SK-N-SH (cell line): ENCODE measurements at regions not wholly inside any gene's neighbourhood (a gene's known extent, or its start where the extent isn't known, plus 50 kb on each side); places are given as distances from the start of the nearest gene placed in this dataset.

Source experiments
- CTCF ChIA-PET: fragments of 300-600, 350-600 bp; formaldehyde crosslinking; extraction: SDS; loops from one replicate; lab custom pipeline; 2021; lab: Yijun Ruan, JAX
- POLR2A ChIA-PET: fragments of 350-600 bp; sonication (Branson Sonifier 250); formaldehyde crosslinking; extraction: SDS; loops from one replicate; lab custom pipeline; 2020; ENCODE audit warnings: antibody characterized with exemption, inconsistent platforms; lab: Yijun Ruan, JAX
- DNase-seq: peaks from one replicate; pipeline ENCODE4 v3.0.0; 2012
- H2AFZ ChIP-seq: fragments of 200-600 bp; sonication (generic); 2 replicates; pipeline ENCODE4 v1.8.1; 2016; ENCODE audit warnings: antibody characterized with exemption, mild to moderate bottlenecking, low read depth
- H3F3A ChIP-seq: fragments of 200-600 bp; sonication (generic); replicated peaks from 2 replicates; pipeline ENCODE3; 2016; ENCODE audit warnings: antibody characterized with exemption, mild to moderate bottlenecking; ENCODE audit not compliant: insufficient read depth
- H3K27ac ChIP-seq, 2 experiments: fragments of 200-500 bp in 1 of 2; fragments of 200-600 bp in 1 of 2; sonication (Bioruptor generic) in 1 of 2; sonication (generic), shearing (Covaris generic) in 1 of 2; 2 replicates each; pipeline versions ENCODE4 v1.5.1 to v1.6.1; 2014 to 2016; ENCODE audit warnings: low read depth in 2 of 2, inconsistent platforms in 1 of 2, low read length in 1 of 2, mild to moderate bottlenecking in 1 of 2, mixed read lengths in 1 of 2
- H3K27me3 ChIP-seq: fragments of 200-600 bp; sonication (generic), shearing (Covaris generic); 2 replicates; pipeline ENCODE4 v1.6.1; 2016; ENCODE audit warnings: mixed run types; ENCODE audit not compliant: insufficient read depth
- H3K36me3 ChIP-seq, 2 experiments: fragments of 200-500 bp in 1 of 2; fragments of 200-600 bp in 1 of 2; sonication (Bioruptor generic) in 1 of 2; sonication (generic) in 1 of 2; replicated peaks in 1 of 2; 2 replicates each; pipeline versions ENCODE3 to v1.5.1; 2014 to 2016; ENCODE audit warnings: low read length in 1 of 2, mild to moderate bottlenecking in 1 of 2; ENCODE audit not compliant: insufficient read depth in 2 of 2, control insufficient read depth in 1 of 2
- H3K4me1 ChIP-seq, 2 experiments: fragments of 200-500 bp in 1 of 2; fragments of 200-600 bp in 1 of 2; sonication (Bioruptor generic) in 1 of 2; sonication (generic), shearing (Covaris generic) in 1 of 2; 2 replicates each; pipeline versions ENCODE4 v1.5.1 to v1.6.1; 2014 to 2016; ENCODE audit warnings: low read depth in 1 of 2, low read length in 1 of 2, mixed run types in 1 of 2; ENCODE audit not compliant: insufficient read depth in 2 of 2, control insufficient read depth in 1 of 2
- H3K4me2 ChIP-seq: fragments of 200-600 bp; sonication (generic), shearing (Covaris generic); 2 replicates; pipeline ENCODE4 v1.6.1; 2017; ENCODE audit warnings: mixed run types
- H3K4me3 ChIP-seq, 2 experiments: fragments of 200-500 bp in 1 of 2; fragments of 200-600 bp in 1 of 2; sonication (Bioruptor generic) in 1 of 2; sonication (generic), shearing (Covaris generic) in 1 of 2; 2 replicates each; pipeline versions ENCODE4 v1.5.1 to v1.8.1; 2014 to 2016; ENCODE audit warnings: low read depth in 2 of 2, inconsistent platforms in 1 of 2, low read length in 1 of 2, mild to moderate bottlenecking in 1 of 2, mixed read lengths in 1 of 2, moderate library complexity in 1 of 2
- H3K79me2 ChIP-seq: fragments of 200-600 bp; sonication (generic); 2 replicates; pipeline ENCODE4 v1.8.1; 2017; ENCODE audit warnings: mild to moderate bottlenecking; ENCODE audit not compliant: insufficient read depth
- H3K9ac ChIP-seq: fragments of 200-600 bp; sonication (generic); 2 replicates; pipeline ENCODE4 v1.6.1; 2017; ENCODE audit warnings: mixed run types
- H3K9me2 ChIP-seq: fragments of 200-600 bp; sonication (generic); 2 replicates; pipeline ENCODE4 v1.6.1; 2017; ENCODE audit warnings: mixed run types
- H3K9me3 ChIP-seq: fragments of 200-600 bp; sonication (generic); 2 replicates; pipeline ENCODE4 v1.6.1; 2017; ENCODE audit warnings: mixed run types, mild to moderate bottlenecking, moderate library complexity
- H4K20me1 ChIP-seq: fragments of 200-600 bp; sonication (generic); 2 replicates; pipeline ENCODE4 v1.6.1; 2017; ENCODE audit warnings: mild to moderate bottlenecking, mixed run types; ENCODE audit not compliant: insufficient read depth
- EP300 ChIP-seq, 2 experiments: IDR thresholded peaks; 2 replicates each; pipeline versions ENCODE4 v1.4.0 to v1.6.1; 2012; ENCODE audit warnings: borderline replicate concordance in 1 of 2, low read depth in 1 of 2, low read length in 1 of 2
- FOXJ3 ChIP-seq: sonication (generic); formaldehyde crosslinking; IDR thresholded peaks from 2 replicates; pipeline ENCODE4 v1.5.1; 2020; ENCODE audit warnings: mild to moderate bottlenecking, missing genetic modification reagents
- FOXM1 ChIP-seq: IDR thresholded peaks from 2 replicates; pipeline ENCODE4 v1.4.0; 2012; ENCODE audit warnings: low read depth, mild to moderate bottlenecking
- GABPA ChIP-seq: IDR thresholded peaks from 2 replicates; pipeline ENCODE4 v1.4.0; 2012; ENCODE audit warnings: low read depth, mild to moderate bottlenecking
- MXI1 ChIP-seq: IDR thresholded peaks from 2 replicates; pipeline ENCODE4 v1.6.1; 2012; ENCODE audit warnings: mild to moderate bottlenecking, low read depth, low read length, improper control_type of control experiment
- NRF1 ChIP-seq: IDR thresholded peaks from 2 replicates; pipeline ENCODE4 v1.6.1; 2012; ENCODE audit warnings: low read depth, mild to moderate bottlenecking, low read length
- RCOR1 ChIP-seq: fragments of 150-350 bp; IDR thresholded peaks from 2 replicates; pipeline ENCODE4 v1.6.1; 2017; ENCODE audit warnings: antibody characterized with exemption, low read length
- RFX5 ChIP-seq: IDR thresholded peaks from 2 replicates; pipeline ENCODE4 v1.6.1; 2012; ENCODE audit warnings: mild to moderate bottlenecking, improper control_type of control experiment, low read length
- SMC3 ChIP-seq: IDR thresholded peaks from 2 replicates; pipeline ENCODE4 v1.6.1; 2012; ENCODE audit warnings: low read depth, low read length, improper control_type of control experiment
- TCF12 ChIP-seq: IDR thresholded peaks from 2 replicates; pipeline ENCODE4 v1.4.0; 2012
- YY1 ChIP-seq: IDR thresholded peaks from 2 replicates; pipeline ENCODE4 v1.4.0; 2012; ENCODE audit warnings: low read depth, mild to moderate bottlenecking
- WGBS: methylation state at CpG from one replicate; pipeline ENCODE4 v1.1.6; 2017; ENCODE audit warnings: low lambda C conversion rate; 5-methylcytosine and 5-hydroxymethylcytosine counted together
- TF ChIP-seq, protein P1 (sequence below): IDR thresholded peaks from 2 replicates; pipeline ENCODE4 v1.6.1; 2012; ENCODE audit warnings: mild to moderate bottlenecking, low read depth, low read length, moderate library complexity
- TF ChIP-seq, protein P2 (sequence below): IDR thresholded peaks from 2 replicates; pipeline ENCODE4 v1.4.0; 2012; ENCODE audit warnings: low read depth
- TF ChIP-seq, protein P3 (sequence below): fragments of 150-350 bp; IDR thresholded peaks from 2 replicates; pipeline ENCODE4 v1.6.1; 2016; ENCODE audit warnings: mild to moderate bottlenecking, low read depth, low read length
- TF ChIP-seq, protein P4 (sequence below): fragments of 200-600 bp; sonication (generic); IDR thresholded peaks from 2 replicates; pipeline ENCODE4 v1.6.1; 2017; ENCODE audit warnings: antibody characterized with exemption, mild to moderate bottlenecking, moderate library complexity
- TF ChIP-seq, protein P5 (sequence below): IDR thresholded peaks from 2 replicates; pipeline ENCODE4 v1.4.0; 2012; ENCODE audit warnings: low read depth, borderline replicate concordance

DNA sequence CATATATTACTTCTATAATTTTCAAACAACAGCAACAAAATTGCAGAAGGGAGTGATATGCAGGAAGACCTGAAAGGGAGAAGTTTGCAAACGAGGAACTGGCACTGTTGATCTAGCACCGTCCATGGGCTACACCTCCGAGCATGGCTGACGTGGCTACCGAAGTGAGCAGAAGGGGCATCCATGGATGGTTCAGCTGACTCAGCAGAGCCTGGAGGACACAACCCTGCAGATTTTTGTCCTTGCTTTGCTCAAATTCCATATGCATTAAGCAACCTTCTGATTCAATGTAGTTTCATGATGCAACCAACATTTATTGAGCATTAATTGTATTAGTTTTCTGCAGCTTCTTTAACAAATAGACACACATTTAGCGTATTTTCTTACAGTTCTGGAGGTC, 191.2 kb downstream of the C1orf94 start (continued):
- TF ChIP-seq, protein P1, sequence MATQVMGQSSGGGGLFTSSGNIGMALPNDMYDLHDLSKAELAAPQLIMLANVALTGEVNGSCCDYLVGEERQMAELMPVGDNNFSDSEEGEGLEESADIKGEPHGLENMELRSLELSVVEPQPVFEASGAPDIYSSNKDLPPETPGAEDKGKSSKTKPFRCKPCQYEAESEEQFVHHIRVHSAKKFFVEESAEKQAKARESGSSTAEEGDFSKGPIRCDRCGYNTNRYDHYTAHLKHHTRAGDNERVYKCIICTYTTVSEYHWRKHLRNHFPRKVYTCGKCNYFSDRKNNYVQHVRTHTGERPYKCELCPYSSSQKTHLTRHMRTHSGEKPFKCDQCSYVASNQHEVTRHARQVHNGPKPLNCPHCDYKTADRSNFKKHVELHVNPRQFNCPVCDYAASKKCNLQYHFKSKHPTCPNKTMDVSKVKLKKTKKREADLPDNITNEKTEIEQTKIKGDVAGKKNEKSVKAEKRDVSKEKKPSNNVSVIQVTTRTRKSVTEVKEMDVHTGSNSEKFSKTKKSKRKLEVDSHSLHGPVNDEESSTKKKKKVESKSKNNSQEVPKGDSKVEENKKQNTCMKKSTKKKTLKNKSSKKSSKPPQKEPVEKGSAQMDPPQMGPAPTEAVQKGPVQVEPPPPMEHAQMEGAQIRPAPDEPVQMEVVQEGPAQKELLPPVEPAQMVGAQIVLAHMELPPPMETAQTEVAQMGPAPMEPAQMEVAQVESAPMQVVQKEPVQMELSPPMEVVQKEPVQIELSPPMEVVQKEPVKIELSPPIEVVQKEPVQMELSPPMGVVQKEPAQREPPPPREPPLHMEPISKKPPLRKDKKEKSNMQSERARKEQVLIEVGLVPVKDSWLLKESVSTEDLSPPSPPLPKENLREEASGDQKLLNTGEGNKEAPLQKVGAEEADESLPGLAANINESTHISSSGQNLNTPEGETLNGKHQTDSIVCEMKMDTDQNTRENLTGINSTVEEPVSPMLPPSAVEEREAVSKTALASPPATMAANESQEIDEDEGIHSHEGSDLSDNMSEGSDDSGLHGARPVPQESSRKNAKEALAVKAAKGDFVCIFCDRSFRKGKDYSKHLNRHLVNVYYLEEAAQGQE: no peak
- no peak for TF ChIP-seq YY1
- TF ChIP-seq SMC3: no peak
- TF ChIP-seq RCOR1: no peak
- TF ChIP-seq, protein P2, sequence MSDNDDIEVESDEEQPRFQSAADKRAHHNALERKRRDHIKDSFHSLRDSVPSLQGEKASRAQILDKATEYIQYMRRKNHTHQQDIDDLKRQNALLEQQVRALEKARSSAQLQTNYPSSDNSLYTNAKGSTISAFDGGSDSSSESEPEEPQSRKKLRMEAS: no peak

DNA sequence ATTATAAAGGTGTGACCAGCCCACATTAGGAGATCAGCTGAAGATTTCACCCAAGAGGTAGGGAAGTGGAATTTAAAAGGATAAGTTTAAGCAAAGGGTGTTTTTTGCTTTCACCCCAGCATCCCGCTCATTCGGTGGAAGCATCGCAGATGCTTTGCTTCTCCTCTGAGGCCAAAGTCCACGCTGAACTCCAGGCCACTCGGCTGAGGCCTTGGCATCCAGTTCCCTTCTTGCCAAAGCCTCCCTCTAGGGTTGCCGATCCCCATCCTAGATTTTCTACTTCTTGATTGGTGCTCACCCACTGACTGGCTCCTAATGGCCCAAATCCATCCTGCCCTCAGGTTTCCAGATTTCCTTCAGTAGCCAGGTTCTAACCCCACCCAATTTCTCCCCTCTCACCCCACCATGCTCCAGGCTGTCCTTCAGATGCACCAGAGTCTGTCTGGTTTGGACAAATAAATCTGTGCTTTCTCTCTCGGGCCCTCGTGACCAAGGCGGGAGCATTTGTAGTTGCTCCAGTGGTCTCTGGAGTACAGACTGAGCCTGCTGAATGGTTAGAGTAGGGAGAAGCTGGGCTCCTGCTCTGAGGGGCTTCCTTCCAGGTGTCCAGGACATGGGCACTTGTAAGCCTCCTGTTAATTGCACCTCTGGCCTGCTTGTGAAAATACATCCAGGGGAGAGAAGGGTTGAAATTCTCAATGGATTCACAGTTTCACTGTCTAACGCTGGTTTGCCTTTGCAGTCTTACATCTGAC, 193.2 kb downstream of the C1orf94 start:
- Histone ChIP-seq H3K4me1 (no peaks in the 10 kb centered on the region; a peak in 1 of 4 replicates), H3K27me3 (no peaks in the 10 kb centered on the region), H3K9me3 (no peaks in the 10 kb centered on the region), H3K36me3 (no peaks in the 10 kb centered on the region), H3K4me3 (no peak overlapping the region), H3K9me2 (no peaks in the 10 kb centered on the region), H3K4me2 (no peak overlapping the region), H3K79me2 (no peaks in the 10 kb centered on the region), H4K20me1 (no peaks in the 10 kb centered on the region), H3F3A (no peaks in the 10 kb centered on the region), H3K27ac (no peak overlapping the region), H2AFZ (no peak overlapping the region), H3K9ac (no peak overlapping the region)
- CTCF ChIA-PET: interaction anchor here (0.9 kb wide), 1 partner anchor 16 kb away, joined by 3 read pairs; no protein-coding TSS in a partner anchor
- WGBS: 27% methylated on average over 5 of the region's 10 CpGs
- POLR2A ChIA-PET: no interaction called here
- no peak for DNase-seq
- no peak for TF ChIP-seq RFX5
- TF ChIP-seq GABPA: no peak
- TF ChIP-seq, protein P3, sequence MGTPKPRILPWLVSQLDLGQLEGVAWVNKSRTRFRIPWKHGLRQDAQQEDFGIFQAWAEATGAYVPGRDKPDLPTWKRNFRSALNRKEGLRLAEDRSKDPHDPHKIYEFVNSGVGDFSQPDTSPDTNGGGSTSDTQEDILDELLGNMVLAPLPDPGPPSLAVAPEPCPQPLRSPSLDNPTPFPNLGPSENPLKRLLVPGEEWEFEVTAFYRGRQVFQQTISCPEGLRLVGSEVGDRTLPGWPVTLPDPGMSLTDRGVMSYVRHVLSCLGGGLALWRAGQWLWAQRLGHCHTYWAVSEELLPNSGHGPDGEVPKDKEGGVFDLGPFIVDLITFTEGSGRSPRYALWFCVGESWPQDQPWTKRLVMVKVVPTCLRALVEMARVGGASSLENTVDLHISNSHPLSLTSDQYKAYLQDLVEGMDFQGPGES: no peak
- no peak for TF ChIP-seq FOXJ3
- TF ChIP-seq FOXM1: no peak
- TF ChIP-seq SMC3: no peak
- TF ChIP-seq EP300 (IDR thresholded peaks at IDR 0.05; ENCODE audit: borderline replicate concordance in 1 of 2, low read depth in 1 of 2, low read length in 1 of 2): no peak
- TF ChIP-seq NRF1: no peak
- TF ChIP-seq, protein P4, sequence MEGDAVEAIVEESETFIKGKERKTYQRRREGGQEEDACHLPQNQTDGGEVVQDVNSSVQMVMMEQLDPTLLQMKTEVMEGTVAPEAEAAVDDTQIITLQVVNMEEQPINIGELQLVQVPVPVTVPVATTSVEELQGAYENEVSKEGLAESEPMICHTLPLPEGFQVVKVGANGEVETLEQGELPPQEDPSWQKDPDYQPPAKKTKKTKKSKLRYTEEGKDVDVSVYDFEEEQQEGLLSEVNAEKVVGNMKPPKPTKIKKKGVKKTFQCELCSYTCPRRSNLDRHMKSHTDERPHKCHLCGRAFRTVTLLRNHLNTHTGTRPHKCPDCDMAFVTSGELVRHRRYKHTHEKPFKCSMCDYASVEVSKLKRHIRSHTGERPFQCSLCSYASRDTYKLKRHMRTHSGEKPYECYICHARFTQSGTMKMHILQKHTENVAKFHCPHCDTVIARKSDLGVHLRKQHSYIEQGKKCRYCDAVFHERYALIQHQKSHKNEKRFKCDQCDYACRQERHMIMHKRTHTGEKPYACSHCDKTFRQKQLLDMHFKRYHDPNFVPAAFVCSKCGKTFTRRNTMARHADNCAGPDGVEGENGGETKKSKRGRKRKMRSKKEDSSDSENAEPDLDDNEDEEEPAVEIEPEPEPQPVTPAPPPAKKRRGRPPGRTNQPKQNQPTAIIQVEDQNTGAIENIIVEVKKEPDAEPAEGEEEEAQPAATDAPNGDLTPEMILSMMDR: no peak
- no peak for TF ChIP-seq TCF12
- no peak for TF ChIP-seq MXI1
- no peak for TF ChIP-seq YY1
- TF ChIP-seq, protein P5, sequence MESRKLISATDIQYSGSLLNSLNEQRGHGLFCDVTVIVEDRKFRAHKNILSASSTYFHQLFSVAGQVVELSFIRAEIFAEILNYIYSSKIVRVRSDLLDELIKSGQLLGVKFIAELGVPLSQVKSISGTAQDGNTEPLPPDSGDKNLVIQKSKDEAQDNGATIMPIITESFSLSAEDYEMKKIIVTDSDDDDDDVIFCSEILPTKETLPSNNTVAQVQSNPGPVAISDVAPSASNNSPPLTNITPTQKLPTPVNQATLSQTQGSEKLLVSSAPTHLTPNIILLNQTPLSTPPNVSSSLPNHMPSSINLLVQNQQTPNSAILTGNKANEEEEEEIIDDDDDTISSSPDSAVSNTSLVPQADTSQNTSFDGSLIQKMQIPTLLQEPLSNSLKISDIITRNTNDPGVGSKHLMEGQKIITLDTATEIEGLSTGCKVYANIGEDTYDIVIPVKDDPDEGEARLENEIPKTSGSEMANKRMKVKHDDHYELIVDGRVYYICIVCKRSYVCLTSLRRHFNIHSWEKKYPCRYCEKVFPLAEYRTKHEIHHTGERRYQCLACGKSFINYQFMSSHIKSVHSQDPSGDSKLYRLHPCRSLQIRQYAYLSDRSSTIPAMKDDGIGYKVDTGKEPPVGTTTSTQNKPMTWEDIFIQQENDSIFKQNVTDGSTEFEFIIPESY: no peak
